HG02943 (cell line): ENCODE measurements at regions not wholly inside any gene's neighbourhood (a gene's known extent, or its start where the extent isn't known, plus 50 kb on each side); places are given as distances from the start of the nearest gene placed in this dataset.

Experiments
- ATAC-seq: cut with Tn5 transposase; IDR thresholded peaks from one replicate; pipeline ENCODE4 v1.9.1; 2021; ENCODE audit warnings: mild to moderate bottlenecking, low read depth, moderate library complexity; ENCODE audit not compliant: unreplicated experiment

- ATAC-seq: no peak
Measured at GRCh38 chr2:140064243-140064642, 1284.1 kb upstream of the NXPH2 start.

DNA sequence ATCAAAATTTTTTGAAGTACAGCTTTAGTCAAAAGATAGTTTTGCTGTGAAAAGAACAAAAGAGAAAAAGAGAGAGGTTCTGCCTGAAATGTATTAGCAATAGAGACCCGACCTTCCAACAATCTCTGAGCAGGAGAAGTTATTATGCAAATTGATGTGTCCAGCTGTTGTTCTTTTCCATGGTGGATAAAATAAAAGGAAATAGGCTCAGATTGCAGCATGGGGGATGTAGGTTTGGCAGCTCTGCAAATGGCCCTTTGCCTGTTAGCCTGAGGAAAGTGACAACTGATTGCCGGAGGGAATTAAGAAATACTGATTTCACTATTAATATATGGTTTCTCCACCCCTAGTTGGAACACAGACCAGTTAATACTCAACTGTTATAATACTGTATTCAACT is 1283.2 kb upstream of the NXPH2 start:
- no peak for ATAC-seq

DNA sequence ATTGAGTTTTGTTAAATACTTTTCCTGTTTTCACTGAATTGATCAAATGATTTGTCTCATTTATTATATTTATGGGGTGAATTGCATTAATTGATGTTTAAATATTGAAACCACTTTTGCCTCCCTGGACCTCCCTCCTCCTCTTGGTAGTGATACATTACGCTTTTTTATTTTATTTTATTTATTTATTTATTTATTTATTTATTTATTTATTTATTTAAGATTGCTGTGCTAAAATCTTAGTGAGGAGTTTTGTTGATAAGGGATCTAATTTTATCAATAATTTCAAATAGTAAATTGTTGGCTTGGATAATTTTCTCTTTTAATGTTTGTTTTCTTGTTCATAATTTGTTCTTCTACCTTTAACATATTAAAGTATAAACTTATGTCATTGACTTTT is 1281.0 kb upstream of the NXPH2 start:
- no peak for ATAC-seq

DNA sequence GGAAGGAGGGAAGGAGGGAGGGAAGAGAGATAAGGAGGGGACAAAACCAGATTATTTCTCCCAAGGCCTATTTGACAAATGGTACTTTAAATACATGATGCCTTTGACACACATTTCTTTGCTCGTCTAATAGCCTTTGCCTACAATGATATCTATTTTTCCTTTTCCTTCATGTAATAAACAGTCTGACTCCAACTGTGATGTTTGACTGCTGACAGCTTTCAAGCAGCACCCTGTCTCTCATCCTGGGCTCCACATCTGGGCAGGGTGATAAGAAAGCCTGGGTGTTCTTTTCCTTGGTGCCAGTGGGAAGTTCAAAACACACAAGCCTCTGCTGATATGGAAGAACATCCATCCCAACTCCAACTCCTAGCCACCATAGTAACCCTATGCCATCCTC is 1277.7 kb upstream of the NXPH2 start:
- ATAC-seq: no peak

- ATAC-seq: no peak
Measured at GRCh38 chr2:140041811-140042210, 1261.6 kb upstream of the NXPH2 start.

DNA sequence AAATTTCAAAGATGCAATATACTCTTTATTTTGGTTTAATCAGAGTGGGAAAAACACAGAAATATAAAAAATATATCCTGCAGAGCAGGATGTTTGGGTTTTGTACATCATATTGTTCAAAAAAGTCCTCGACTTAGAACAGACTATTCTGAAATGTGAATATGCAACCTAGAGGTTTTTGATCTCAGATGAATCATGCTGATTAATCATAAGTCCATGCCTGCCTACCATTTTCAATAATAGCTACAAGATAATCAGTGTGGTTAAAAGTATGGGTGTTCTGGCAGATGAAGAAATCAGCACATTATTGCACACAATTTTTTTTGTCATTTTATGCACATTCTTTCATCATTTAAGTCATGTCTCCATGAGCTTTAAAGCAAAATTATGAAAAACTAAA is 1261.0 kb upstream of the NXPH2 start:
- no peak for ATAC-seq

DNA sequence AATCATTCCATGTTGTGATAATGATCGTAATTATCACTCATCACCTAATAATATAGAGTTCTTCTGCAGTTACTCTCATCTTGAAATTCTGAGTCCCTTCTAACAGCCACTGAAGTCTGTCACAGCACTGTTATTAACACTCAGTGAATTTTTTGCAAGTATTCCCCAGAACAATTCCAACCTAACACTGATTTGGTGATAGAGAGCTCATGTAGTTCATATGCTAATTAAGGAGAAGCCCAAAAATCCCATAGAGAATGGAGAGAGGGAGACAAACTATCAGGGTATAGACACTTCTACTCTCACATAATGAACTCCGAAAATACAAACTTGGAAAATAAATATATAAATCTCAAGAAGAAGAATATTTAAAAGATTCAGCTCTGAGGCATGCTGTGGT is 1253.4 kb upstream of the NXPH2 start:
- no peak for ATAC-seq

GRCh38 chr2:140027966-140028365 is 1247.8 kb upstream of the NXPH2 start:
- no peak for ATAC-seq

DNA sequence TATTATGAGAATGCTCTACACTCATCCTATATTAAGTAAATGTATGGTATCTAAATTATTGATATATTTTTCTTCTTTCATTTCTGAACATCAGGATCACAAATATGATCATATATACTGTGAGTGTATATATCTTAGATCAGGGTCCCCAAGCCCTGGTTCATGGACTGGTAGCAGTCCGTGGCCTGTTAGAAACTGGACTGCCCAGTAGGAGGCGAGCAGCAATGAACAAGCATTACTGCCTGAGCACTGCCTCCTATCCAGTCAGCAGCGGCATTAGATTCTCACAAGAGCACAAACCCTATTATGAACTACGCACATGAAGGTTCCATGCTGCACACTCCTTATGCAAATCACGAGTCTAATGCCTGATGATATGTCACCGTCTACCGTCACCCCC is 1247.1 kb upstream of the NXPH2 start:
- no peak for ATAC-seq

DNA sequence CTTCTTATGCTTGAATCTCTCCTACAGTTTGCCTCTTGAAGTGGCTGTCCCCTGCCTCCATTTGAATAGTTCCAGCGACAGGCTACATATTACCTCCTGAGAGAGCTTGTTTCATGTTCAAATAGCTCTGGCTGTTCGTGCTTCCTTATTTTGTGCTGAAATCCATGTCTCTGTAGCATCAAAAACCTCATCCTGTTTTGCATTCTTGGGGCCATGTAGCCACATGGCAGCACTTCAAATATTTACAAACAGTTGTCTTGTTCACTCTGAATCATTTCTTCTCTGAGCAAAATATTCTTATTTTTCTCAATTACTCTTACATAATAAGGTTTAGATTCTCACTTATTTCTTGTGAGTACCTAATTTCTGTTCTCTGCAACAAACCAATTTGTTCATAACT is 1243.1 kb upstream of the NXPH2 start:
- ATAC-seq: no peak

DNA sequence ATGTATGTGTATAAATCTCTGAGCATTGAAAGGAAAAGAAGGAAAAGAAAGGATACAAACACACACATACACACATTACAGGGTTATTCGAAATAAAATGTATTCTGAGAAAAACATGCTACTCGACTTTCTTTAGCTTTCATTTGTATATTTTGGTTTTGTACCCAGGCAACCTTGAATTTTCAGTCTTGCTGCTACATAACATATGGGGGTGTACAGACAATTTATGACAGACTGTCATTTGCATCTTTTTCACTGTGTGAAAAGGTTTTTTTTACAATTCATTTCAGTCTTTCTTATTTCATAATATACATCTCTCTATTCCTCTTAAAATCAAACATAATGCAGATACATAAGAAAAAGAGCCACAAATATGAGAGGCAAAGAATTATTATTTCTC is 1238.4 kb upstream of the NXPH2 start:
- no peak for ATAC-seq

DNA sequence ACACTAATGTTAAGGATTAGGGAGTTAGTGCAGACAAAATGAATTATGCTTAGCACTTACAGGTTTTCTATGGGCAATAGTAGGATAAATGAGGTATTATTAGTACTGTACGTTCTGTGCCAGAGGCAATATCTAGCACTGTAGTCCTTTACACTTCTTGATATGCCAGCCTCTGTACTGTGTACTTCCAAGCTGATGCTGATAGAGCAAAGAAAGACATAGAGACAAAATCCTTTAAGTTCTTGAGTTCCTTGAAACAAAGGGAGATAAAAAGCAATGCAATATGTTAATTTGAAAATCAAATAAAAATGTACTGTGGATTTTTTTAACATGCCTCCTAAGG is 1234.0 kb upstream of the NXPH2 start:
- no peak for ATAC-seq

DNA sequence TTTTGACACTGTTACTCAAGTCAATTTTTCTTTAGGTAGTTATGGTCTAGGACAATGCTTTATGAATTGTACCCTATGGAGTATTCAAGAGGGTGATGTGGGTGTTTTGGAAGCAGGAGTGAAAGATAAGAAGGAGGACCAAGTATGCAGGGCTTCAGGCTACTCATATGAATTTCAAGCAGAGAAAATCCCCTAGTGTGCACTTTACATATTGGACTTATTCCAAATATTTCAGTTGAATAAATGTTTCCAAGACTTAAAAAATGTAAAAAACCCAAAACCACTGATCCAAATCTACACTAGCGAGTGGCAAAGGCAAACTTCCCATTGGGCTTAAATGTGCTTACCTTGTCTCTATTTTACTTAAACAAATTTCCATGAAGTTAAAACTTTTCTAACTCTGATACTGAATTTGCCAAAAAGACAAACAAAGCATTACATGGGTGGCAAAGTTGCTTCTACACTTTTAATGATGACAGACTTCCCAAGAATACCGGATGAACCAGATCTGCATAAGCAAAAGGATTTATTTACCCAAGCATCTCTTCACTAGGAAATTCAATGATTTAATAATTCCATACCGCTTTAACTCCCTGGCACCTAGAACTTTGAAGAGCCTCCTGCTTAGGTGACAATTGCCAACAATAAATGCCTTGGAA is 1233.5 kb upstream of the NXPH2 start:
- no peak for ATAC-seq

DNA sequence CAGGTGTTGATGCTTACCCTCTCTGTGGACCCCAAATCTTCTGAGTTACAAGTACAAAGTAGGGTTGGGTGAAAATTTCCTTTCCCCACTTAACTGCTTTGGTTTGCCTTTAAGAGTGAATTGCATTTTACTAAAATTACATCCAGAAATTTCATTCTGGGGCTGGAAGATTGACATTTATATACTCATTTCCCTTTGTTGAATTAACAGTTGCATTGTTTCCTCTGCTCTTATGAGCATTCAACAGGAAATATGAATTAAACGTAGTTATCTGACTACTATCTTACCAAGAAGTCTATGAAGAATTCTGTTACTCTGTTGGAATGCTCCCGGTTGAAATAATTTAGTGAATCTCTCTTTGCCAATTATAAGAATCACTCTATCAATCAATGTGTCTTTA is 1231.1 kb upstream of the NXPH2 start:
- no peak for ATAC-seq

GRCh38 chr2:140002110-140002509 is 1221.9 kb upstream of the NXPH2 start:
- ATAC-seq: no peak

DNA sequence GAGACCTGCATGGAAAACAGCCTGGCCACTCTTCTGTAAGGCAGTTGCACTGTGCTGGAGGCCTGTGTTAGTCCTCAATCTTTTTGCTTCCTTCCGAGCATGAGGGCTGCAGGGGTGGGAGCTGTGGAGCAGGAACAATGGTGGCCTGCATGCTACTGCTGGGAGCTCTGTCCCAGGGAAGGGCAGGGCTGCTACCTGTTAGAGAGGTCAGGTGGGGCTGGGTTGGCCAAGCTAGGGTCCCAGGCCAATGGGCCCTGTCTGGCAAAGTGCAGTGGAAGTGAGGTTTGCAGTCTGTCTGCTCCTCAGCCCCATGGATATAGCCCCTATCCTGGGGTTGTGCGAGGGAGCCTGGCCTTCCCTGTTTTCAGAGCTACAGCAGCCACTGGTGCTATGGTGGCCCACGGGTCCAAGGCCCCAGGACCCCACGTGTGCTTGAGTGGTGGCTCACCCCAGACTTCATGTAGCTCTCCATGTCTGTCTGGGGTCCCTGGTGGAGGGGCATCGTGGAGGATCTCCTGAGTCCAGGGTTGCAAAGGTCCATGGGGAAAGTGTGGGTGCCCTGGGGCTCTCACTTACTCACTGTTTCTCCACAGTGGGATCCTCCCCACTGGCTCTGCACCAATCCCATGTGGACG is 1212.6 kb upstream of the NXPH2 start:
- no peak for ATAC-seq

DNA sequence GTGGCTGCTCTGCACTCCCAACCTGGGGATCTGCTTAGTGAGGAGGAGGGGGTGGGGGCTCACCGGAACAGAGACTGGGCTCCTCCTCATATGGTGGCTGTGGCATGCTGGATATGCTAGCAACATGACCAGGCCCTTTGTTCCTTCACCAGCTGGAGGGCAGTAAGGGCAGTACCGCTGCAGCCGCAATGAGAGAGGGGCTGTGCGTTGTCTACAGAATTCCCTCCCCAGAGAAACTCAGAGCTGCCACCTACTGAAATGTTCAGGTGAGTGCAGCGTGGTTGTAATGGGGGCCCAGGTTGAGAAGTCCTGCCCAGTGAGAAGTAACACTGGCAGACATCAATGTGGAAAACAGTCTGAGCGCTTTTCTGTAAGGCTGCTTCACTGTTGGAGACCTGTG is 1211.9 kb upstream of the NXPH2 start:
- ATAC-seq: no peak

DNA sequence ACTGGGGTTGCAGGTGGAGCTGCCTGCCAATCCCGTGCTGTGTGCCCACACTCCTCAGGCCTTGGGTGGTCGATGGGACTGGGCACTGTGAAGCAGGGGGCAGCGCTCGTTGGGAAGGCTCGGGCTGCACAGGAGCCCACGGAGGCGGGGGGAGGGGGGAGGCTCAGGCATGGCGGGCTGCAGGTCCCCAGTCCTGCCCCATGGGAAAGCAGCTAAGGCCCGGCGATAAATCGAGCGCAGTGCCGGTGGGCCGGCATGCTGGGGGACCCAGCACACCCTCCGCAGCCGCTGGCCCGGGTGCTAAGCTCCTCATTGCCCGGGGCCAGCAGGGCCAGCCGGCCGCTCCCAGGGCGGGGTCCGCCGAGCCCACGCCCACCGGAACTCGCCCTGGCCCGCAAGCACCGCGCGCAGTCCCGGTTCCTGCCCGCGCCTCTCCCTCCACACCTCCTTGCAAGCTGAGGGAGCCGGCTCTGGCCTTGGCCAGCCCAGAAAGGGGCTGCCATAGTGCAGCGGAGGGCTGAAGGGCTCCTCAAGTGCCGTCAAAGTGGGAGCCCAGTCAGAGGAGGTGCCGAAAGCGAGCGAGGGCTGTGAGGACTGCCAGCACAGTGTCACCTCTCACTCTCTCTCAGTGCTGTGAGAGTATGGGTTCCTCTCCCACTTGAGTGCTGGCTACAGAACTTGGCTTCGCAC is 1210.6 kb upstream of the NXPH2 start:
- ATAC-seq: no peak

- ATAC-seq: no peak
Measured at GRCh38 chr2:139969323-139969722, 1189.1 kb upstream of the NXPH2 start.

DNA sequence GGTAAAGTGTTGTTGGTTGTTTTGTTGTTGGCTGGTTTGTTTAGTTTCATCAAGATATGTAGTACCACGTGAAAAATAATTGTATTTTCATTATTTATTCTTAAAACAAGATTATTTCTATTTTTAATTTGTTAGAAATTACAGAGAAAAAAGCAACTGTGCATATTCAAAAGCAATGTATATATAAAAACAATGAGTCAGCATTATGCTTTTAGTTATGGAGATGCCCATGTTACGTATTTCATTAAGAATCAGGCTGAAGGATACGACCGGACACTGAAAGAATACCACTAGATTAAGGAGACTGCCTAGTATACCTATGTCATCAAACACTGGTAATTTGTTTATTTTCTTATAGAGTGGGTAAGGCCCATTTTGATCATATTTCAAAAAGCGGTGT is 1188.4 kb upstream of the NXPH2 start:
- no peak for ATAC-seq

DNA sequence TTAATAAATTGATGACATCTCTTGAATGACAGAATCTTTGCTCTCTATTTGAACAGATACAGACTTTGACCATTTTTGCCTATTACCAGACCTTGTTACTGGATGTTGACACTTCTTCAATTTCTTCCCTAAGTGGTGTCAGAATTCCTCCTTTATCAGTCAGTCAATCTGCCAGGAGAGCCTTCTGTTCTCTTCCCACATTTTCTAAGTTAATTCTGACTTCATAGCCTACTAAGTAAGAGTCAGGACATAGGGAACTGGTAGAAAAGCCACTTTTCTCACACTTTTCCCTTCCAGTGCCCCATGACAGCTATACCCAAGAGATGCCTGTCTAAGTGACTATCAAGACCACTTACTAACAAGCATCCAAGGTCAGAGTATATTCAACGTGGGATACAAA is 1187.5 kb upstream of the NXPH2 start:
- ATAC-seq: no peak

GRCh38 chr2:139964721-139965440 is 1184.7 kb upstream of the NXPH2 start:
- no peak for ATAC-seq
